MM.1S (cell line): ENCODE measurements at regions not wholly inside any gene's neighbourhood (a gene's known extent, or its start where the extent isn't known, plus 50 kb on each side); places are given as distances from the start of the nearest gene placed in this dataset.

Source experiments
- CTCF ChIP-seq: fragments of 300-600 bp; sonication (generic); IDR thresholded peaks from 2 replicates; pipeline ENCODE4 v1.5.1; 2016; ENCODE audit warnings: antibody characterized with exemption, low read length, mixed read lengths
- EZH2 ChIP-seq: fragments of 300-600 bp; sonication (generic); optimal IDR thresholded peaks from 2 replicates; pipeline ENCODE3; 2017; ENCODE audit warnings: low read depth, mild to moderate bottlenecking, antibody characterized with exemption, low read length, mixed read lengths
- EZH2phosphoT487 ChIP-seq: fragments of 300-600 bp; sonication (generic); IDR thresholded peaks from 2 replicates; pipeline ENCODE4 v1.6.1; 2018; ENCODE audit warnings: antibody characterized with exemption, low read length

GRCh38 chr7:42449431-42449830 lies 212.4 kb upstream of the GLI3 start:
- no peak for TF ChIP-seq CTCF
- no peak for TF ChIP-seq EZH2phosphoT487
- TF ChIP-seq EZH2: no peak
